ENCODE measurements at regions not wholly inside any gene's neighbourhood (a gene's known extent, or its start where the extent isn't known, plus 50 kb on each side); places are given as distances from the start of the nearest gene placed in this dataset.

- DNase-seq: no peak
Observed at GRCh38 chr5:20524991-20525529, 537.1 kb upstream of the CDH18 start.

GRCh38 chr5:20522905-20523482 is 535.0 kb upstream of the CDH18 start:
- peak in 1 of 14 donors; percentile 49 for DNase-seq

GRCh38 chr5:20515606-20516005 is 527.6 kb upstream of the CDH18 start:
- DNase-seq: no peak

GRCh38 chr5:20514145-20514544 is 526.1 kb upstream of the CDH18 start:
- DNase-seq: no peak

GRCh38 chr5:20500546-20500945 is 512.5 kb upstream of the CDH18 start:
- DNase-seq: no peak

GRCh38 chr5:20498926-20499325 is 510.9 kb upstream of the CDH18 start:
- DNase-seq: no peak

- no peak for DNase-seq
Observed at GRCh38 chr5:20498102-20498501, 510.1 kb upstream of the CDH18 start.

GRCh38 chr5:20497356-20497755 is 509.4 kb upstream of the CDH18 start:
- no peak for DNase-seq

- DNase-seq: peak in 1 of 14 donors; percentile 65
Observed at GRCh38 chr5:20494706-20495105, 506.7 kb upstream of the CDH18 start.

- no peak for DNase-seq
Observed at GRCh38 chr5:20486826-20487225, 498.8 kb upstream of the CDH18 start.

GRCh38 chr5:20476016-20476415 is 488.0 kb upstream of the CDH18 start:
- DNase-seq: no peak

GRCh38 chr5:20470997-20471396 is 483.0 kb upstream of the CDH18 start:
- no peak for DNase-seq

GRCh38 chr5:20469792-20470191 is 481.8 kb upstream of the CDH18 start:
- no peak for DNase-seq

- no peak for DNase-seq
Observed at GRCh38 chr5:20469390-20469789, 481.4 kb upstream of the CDH18 start.

GRCh38 chr5:20466512-20466911 is 478.5 kb upstream of the CDH18 start:
- no peak for DNase-seq

GRCh38 chr5:20463206-20463605 is 475.2 kb upstream of the CDH18 start:
- DNase-seq: no peak

GRCh38 chr5:20446121-20446520 is 458.1 kb upstream of the CDH18 start:
- no peak for DNase-seq

GRCh38 chr5:20445326-20445860 is 457.4 kb upstream of the CDH18 start:
- peak in 1 of 14 donors; percentile 29 for DNase-seq

- no peak for DNase-seq
Observed at GRCh38 chr5:20434786-20435185, 446.8 kb upstream of the CDH18 start.

GRCh38 chr5:20420991-20421595 is 433.1 kb upstream of the CDH18 start:
- no peak for DNase-seq

All from C1 segment of cervical spinal cord (tissue), 14 donors.